GM13976 (cell line): ENCODE measurements at regions not wholly inside any gene's neighbourhood (a gene's known extent, or its start where the extent isn't known, plus 50 kb on each side); places are given as distances from the start of the nearest gene placed in this dataset.

Experiments
- DNase-seq: peaks from one replicate; pipeline ENCODE4 v3.0.0; 2012; ENCODE audit warnings: low spot score
- in situ Hi-C: fragments of 300-500 bp; cut with MboI; formaldehyde crosslinking; loops from one replicate; pipeline ENCODE4 v1.12.0; 2022; ENCODE audit warnings: low sequenced_read_pairs, mixed read lengths, inconsistent platforms; ENCODE audit not compliant: unreplicated experiment
- TF ChIP-seq, protein P1 (sequence below): IDR thresholded peaks from 2 replicates; pipeline ENCODE4 v1.5.1; 2012; ENCODE audit warnings: borderline replicate concordance, mild to moderate bottlenecking; ENCODE audit not compliant: insufficient read depth; ENCODE audit errors: extremely low read depth, missing control alignments, control extremely low read depth

DNA sequence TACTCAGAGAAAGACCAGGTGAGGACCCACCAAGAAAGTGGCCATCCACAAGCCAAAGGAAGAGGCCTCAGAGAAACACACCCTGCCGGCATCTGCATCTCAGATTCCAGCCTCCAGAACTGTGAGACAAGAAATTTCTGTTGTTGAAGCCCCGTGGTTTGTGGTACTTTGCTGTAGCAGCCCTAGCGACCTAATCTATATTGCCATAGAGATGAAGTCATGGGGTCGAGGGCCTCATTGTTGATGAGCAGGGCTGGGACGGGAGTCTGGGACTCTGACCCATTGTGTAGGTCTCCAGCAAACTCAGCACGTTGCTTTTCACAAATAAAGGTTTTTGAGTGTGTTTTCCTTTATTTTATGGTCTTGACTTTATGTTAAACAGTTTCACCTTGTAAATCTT is 174.9 kb downstream of the TNFSF13B start:
- TF ChIP-seq, protein P1, sequence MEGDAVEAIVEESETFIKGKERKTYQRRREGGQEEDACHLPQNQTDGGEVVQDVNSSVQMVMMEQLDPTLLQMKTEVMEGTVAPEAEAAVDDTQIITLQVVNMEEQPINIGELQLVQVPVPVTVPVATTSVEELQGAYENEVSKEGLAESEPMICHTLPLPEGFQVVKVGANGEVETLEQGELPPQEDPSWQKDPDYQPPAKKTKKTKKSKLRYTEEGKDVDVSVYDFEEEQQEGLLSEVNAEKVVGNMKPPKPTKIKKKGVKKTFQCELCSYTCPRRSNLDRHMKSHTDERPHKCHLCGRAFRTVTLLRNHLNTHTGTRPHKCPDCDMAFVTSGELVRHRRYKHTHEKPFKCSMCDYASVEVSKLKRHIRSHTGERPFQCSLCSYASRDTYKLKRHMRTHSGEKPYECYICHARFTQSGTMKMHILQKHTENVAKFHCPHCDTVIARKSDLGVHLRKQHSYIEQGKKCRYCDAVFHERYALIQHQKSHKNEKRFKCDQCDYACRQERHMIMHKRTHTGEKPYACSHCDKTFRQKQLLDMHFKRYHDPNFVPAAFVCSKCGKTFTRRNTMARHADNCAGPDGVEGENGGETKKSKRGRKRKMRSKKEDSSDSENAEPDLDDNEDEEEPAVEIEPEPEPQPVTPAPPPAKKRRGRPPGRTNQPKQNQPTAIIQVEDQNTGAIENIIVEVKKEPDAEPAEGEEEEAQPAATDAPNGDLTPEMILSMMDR = no peak
- DNase-seq = no peak
- in situ Hi-C loops = no loop called here

DNA sequence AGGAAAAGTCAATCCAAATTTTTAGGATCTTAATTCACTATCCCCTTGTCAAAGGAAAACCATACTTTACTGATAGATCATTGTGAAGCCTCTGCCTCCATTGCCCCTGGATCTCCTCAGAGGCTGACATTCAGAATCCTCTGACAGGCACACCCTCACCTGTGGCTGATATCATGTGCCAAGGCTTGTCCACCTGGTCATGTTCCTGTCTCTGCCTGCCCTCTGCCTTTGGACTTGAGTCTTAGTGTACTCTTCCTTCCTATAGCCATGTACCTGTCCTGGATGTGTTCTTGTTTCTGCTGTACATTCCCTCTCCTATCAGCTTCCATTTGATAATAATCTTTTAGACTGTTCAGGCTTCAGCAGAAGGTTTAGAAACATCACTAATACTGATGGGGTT is 179.4 kb downstream of the TNFSF13B start:
- in situ Hi-C loops = no loop called here
- DNase-seq = no peak
- TF ChIP-seq, protein P1 = no peak

DNA sequence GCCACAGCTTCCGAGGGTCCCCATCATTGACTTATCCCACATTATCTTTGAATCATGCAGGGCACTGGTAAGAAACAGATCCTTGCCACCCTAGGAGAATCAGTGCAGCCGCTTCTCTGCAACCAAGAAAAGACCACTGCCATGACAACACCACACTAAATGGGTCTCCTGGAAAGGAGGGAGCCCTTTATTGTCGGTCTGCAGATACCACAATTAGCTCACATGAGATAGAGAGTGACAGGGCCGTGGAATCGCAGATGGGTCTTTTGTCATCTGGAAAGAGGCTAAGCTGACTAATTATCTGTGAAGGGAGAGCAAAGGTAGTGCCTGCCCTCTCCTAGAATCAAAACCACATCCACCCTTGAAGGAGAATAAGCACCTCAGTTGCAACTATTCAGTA is 178.3 kb upstream of the MYO16 start:
- no peak for DNase-seq
- in situ Hi-C loops = no loop called here
- TF ChIP-seq, protein P1 = no peak

DNA sequence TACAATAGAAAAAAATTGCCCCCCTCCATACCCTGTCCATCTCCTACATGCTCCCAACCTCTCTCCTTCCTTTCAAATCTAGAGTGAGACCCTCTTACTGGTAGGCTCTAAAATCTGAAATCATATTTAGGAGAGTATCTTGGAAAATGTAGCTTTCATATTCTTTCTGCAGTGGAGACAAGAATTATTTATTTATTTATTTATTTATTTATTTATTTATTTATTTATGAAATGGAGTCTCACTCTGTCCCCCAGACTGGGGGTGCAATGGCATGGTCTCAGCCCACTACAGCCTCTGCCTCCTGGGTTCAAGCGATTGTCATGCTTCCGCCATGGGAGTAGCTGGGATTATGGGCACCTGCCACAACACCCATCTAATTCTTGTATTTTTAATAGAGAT is 174.1 kb upstream of the MYO16 start:
- no peak for DNase-seq
- TF ChIP-seq, protein P1 = no peak
- in situ Hi-C loops = no loop called here

DNA sequence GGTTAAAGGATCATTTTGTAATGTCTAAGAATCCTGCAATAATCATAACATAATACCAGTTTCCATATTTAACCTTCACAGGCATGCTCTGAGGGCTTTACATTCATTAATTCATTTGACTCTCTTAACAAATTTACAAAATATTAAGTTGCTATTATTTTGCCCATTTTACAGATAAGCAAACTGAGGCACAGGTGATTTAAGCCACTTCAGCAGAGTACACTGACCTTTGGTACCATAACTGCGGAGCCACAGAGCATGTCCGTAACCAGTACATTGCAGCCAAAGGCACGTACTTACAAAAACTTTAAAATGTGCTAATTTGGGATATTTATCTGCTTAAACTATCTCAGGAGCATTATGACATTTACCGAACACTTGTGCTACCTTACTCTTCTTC is 169.4 kb upstream of the MYO16 start:
- DNase-seq = no peak
- TF ChIP-seq, protein P1 = no peak
- in situ Hi-C loops = no loop called here

DNA sequence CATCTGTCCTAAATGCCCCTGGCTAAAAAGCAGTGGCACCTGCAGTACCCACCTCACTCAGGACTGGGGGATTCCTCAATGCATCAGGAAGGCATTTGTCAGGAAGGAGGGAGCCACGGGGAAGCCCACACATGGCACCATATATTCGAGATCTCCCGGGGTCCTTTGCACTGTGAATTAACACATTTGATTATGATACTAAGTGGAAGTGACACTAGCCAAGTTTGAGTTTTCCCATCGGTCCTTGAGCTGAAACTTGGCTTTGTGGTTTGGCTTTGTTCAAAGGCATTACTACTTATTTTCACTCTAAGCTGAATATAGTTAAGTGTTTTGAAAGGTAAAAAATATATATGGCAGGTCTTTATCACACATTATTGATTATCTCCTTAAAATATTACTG is 168.7 kb upstream of the MYO16 start:
- in situ Hi-C loops = no loop called here
- DNase-seq = no peak
- TF ChIP-seq, protein P1 = no peak

DNA sequence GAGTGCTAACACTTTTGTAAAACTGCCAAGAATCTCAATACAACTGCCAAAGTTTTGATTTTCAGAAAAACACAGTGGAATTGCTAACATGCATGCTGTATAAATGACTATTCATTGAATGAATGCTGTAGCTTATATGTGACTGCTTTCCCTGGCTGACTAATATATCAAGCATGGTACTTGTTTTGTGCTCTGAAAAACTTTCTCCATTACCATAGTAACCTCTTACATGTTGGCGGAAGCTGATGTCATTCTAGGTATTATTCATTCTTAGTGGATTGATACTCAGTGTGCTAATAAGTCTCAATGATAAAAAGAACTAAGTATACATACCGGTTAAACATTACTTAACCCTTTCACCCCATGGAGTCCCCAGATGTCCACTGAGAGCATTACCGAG is 166.1 kb upstream of the MYO16 start:
- TF ChIP-seq, protein P1 = no peak
- in situ Hi-C loops = no loop called here
- no peak for DNase-seq
